K562 (cell line): ENCODE measurements at regions not wholly inside any gene's neighbourhood (a gene's known extent, or its start where the extent isn't known, plus 50 kb on each side); places are given as distances from the start of the nearest gene placed in this dataset.

Source experiments
- ATAC-seq: fragments of 200-7000 bp; cut with Tn5 transposase; 3 replicates; pipeline ENCODE4 v1.9.1; 2020; ENCODE audit warnings: moderate library complexity
- BruUV-seq: library from RNA; stranded (reverse); fragments of 400-500 nt; replicated peaks from 2 replicates; lab custom pipeline; 2021; lab: Mats Ljungman, UMichigan
- CTCF ChIA-PET: fragments of 300-600 bp; formaldehyde crosslinking; extraction: SDS; loops from one replicate; lab custom pipeline; 2021; ENCODE audit warnings: low intra/inter-chr PET ratio; lab: Yijun Ruan, JAX
- POLR2A ChIA-PET: fragments of 300-600, 350-650 bp; sonication (Branson Sonifier 250); formaldehyde crosslinking; extraction: SDS; loops from one replicate; lab custom pipeline; 2021; ENCODE audit warnings: antibody characterized with exemption, inconsistent platforms; lab: Yijun Ruan, JAX
- DNase-seq, 4 experiments: peaks; one replicate each; pipeline versions ENCODE4 v3.0.0 to v3.0.0-alpha.2; 2011 to 2018; ENCODE audit warnings: low spot score in 3 of 4, mixed read lengths in 3 of 4; ENCODE audit errors: extremely low read depth in 1 of 4
- FAIRE-seq: peaks from 2 replicates; lab custom pipeline; 2011; peaks lifted over from hg19 to GRCh38; lab: Jason Lieb, UNC
- H2AFZ ChIP-seq: 2 replicates; pipeline ENCODE4 v1.6.0; 2011; ENCODE audit warnings: low read depth, low read length, control low read depth, inconsistent platforms
- H3K27ac ChIP-seq: fragments of 200-600 bp; 3 replicates; pipeline ENCODE4 v1.8.0; 2011; ENCODE audit warnings: low read depth, mild to moderate bottlenecking, control low read depth, inconsistent platforms, low read length, moderate library complexity, mixed read lengths; ENCODE audit errors: extremely low read depth
- H3K27me3 ChIP-seq, 2 experiments: fragments of 300-600 bp in 1 of 2; 2 replicates in 1 of 2; 3 replicates in 1 of 2; pipeline versions ENCODE4 v1.6.0 to v1.8.0; 2011; ENCODE audit warnings: inconsistent platforms in 2 of 2, low read length in 2 of 2, mild to moderate bottlenecking in 1 of 2, mixed read lengths in 1 of 2, moderate library complexity in 1 of 2; ENCODE audit not compliant: control insufficient read depth in 2 of 2, insufficient read depth in 2 of 2
- H3K36me3 ChIP-seq: fragments of 300-600 bp; 3 replicates; pipeline ENCODE4 v1.8.0; 2011; ENCODE audit warnings: mild to moderate bottlenecking, low read length, inconsistent platforms; ENCODE audit not compliant: control insufficient read depth, insufficient read depth
- H3K4me1 ChIP-seq, 2 experiments: fragments of 200-600 bp in 1 of 2; replicated peaks in 1 of 2; 2 replicates in 1 of 2; 3 replicates in 1 of 2; pipeline versions ENCODE4 v1.5.1 to v1.8.0; 2011; ENCODE audit warnings: inconsistent platforms in 2 of 2, low read length in 2 of 2, mild to moderate bottlenecking in 1 of 2, mixed read lengths in 1 of 2, moderate library complexity in 1 of 2; ENCODE audit not compliant: control insufficient read depth in 2 of 2, insufficient read depth in 2 of 2
- H3K4me2 ChIP-seq: 2 replicates; pipeline ENCODE4 v1.6.1; 2011; ENCODE audit warnings: low read length, control low read depth, inconsistent platforms, mixed read lengths; ENCODE audit not compliant: insufficient read depth
- H3K4me3 ChIP-seq: fragments of 200-600 bp; sonication (generic), shearing (Covaris generic); 2 replicates; pipeline ENCODE4 v1.5.1; 2016; ENCODE audit warnings: control low read depth, inconsistent platforms
- H3K79me2 ChIP-seq: fragments of 200-600 bp; 3 replicates; pipeline ENCODE4 v1.8.0; 2011; ENCODE audit warnings: low read length, inconsistent platforms; ENCODE audit not compliant: control insufficient read depth, insufficient read depth
- H3K9ac ChIP-seq, 2 experiments: 2 replicates each; pipeline versions ENCODE4 v1.6.0 to v1.6.1; 2011; ENCODE audit warnings: low read depth in 2 of 2, low read length in 2 of 2, control low read depth in 1 of 2, inconsistent platforms in 1 of 2, mild to moderate bottlenecking in 1 of 2, mixed read lengths in 1 of 2; ENCODE audit not compliant: insufficient read depth in 1 of 2
- H3K9me1 ChIP-seq: one replicate; pipeline ENCODE4 v1.6.0; 2011; ENCODE audit warnings: inconsistent platforms, mild to moderate bottlenecking, low read length, moderate library complexity; ENCODE audit not compliant: control insufficient read depth, insufficient read depth
- H3K9me3 ChIP-seq: replicated peaks from 2 replicates; pipeline ENCODE4 v1.5.1; 2011; ENCODE audit warnings: low read depth, low read length, inconsistent platforms; ENCODE audit not compliant: control insufficient read depth, insufficient read depth
- H4K20me1 ChIP-seq: replicated peaks from 2 replicates; pipeline ENCODE4 v1.6.1; 2011; ENCODE audit warnings: low read length, inconsistent platforms, mixed read lengths; ENCODE audit not compliant: control insufficient read depth, insufficient read depth
- AFF1 ChIP-seq, 2 experiments: fragments of 450-650 bp; IDR thresholded peaks; 2 replicates each; pipeline ENCODE4 v1.6.1; 2018; ENCODE audit warnings: mild to moderate bottlenecking in 2 of 2, low read depth in 1 of 2; ENCODE audit not compliant: partially characterized antibody in 2 of 2
- ARID1B ChIP-seq: fragments of 450-650 bp; IDR thresholded peaks from 2 replicates; pipeline ENCODE4 v1.6.1; 2016; ENCODE audit warnings: antibody characterized with exemption, mild to moderate bottlenecking, inconsistent platforms
- HCFC1 ChIP-seq: IDR thresholded peaks from 2 replicates; pipeline ENCODE4 v1.6.1; 2012; ENCODE audit warnings: low read depth, low read length, improper control_type of control experiment
- IFI16 ChIP-seq: fragments of 250-450 bp; sonication (Bioruptor Pico); IDR thresholded peaks from 2 replicates; pipeline ENCODE4 v2.1.2; 2022; ENCODE audit warnings: mild to moderate bottlenecking, inconsistent platforms
- MIER1 ChIP-seq: fragments of 450-650 bp; IDR thresholded peaks from 2 replicates; pipeline ENCODE4 v1.6.1; 2016; ENCODE audit warnings: antibody characterized with exemption, mild to moderate bottlenecking, low read depth
- PRPF4 ChIP-seq: fragments of 200-400 bp; formaldehyde crosslinking; IDR thresholded peaks from one replicate; pipeline ENCODE4 v1.6.1; 2017; ENCODE audit warnings: low read length, low read depth, mild to moderate bottlenecking; ENCODE audit not compliant: insufficient read depth, poor library complexity, severe bottlenecking
- RBM39 ChIP-seq: fragments of 200-400 bp; formaldehyde crosslinking; optimal IDR thresholded peaks from 2 replicates; pipeline ENCODE3; 2018; ENCODE audit warnings: low read depth, low read length
- SNIP1 ChIP-seq: fragments of 450-650 bp; IDR thresholded peaks from 2 replicates; pipeline ENCODE4 v1.7.1; 2017; ENCODE audit warnings: low read depth, mild to moderate bottlenecking
- ZNF24 ChIP-seq: fragments of 450-650 bp; IDR thresholded peaks from 2 replicates; pipeline ENCODE4 v1.6.1; 2016
- ZNF408 ChIP-seq: fragments of 250-450 bp; sonication (Bioruptor Pico); IDR thresholded peaks from 2 replicates; pipeline ENCODE4 v1.4.0; 2020; ENCODE audit warnings: low read depth, mild to moderate bottlenecking, moderate library complexity
- ZNF584 ChIP-seq: fragments of 200-800 bp; sonication (Bioruptor generic); IDR thresholded peaks from 2 replicates; pipeline ENCODE4 v1.6.1; 2016; ENCODE audit warnings: low read depth, mild to moderate bottlenecking, missing genetic modification characterization, missing compliant biosample characterization
- ZNF586 ChIP-seq: fragments of 450-650 bp; formaldehyde crosslinking; conservative IDR thresholded peaks from 2 replicates; pipeline ENCODE4 v1.4.0; 2020; ENCODE audit warnings: mild to moderate bottlenecking, moderate library complexity
- ZNF699 ChIP-seq: fragments of 250-450 bp; sonication (Bioruptor Pico); IDR thresholded peaks from 2 replicates; pipeline ENCODE4 v1.8.0; 2021; ENCODE audit warnings: mild to moderate bottlenecking, moderate library complexity; ENCODE audit not compliant: insufficient replicate concordance
- ZNF830 ChIP-seq: fragments of 250-450 bp; sonication (Bioruptor Pico); IDR thresholded peaks from 2 replicates; pipeline ENCODE4 v1.5.0; 2021; ENCODE audit warnings: mild to moderate bottlenecking
- WGBS: fragments of 100-300 bp; shearing (Covaris generic); methylation state at CpG from one replicate; pipeline ENCODE4 v1.1.6; 2016; ENCODE audit warnings: low coverage, mixed read lengths; ENCODE audit not compliant: insufficient coverage; ENCODE audit errors: missing lambda C conversion rate; 5-methylcytosine and 5-hydroxymethylcytosine counted together
- in situ Hi-C: fragments of 300-500 bp; cut with MboI; formaldehyde crosslinking; loops from 4 replicates; pipeline ENCODE4 v1.15.0; 2018; ENCODE audit warnings: inconsistent platforms, mixed read lengths
- intact Hi-C: fragments of 100-400 bp; cut with micrococcal nuclease; formaldehyde crosslinking; loops from 2 replicates; pipeline ENCODE4 v1.14.2; 2022

- Histone ChIP-seq H3K4me3 (no peak overlapping the region), H3K79me2 (no peaks in the 10 kb centered on the region), H3K9me1 (no peaks in the 10 kb centered on the region), H4K20me1 (no peaks in the 10 kb centered on the region), H2AFZ (no peak overlapping the region), H3K4me2 (no peak overlapping the region), H3K9ac (no peak overlapping the region), H3K27me3 (no peaks in the 10 kb centered on the region), H3K27ac (no peak overlapping the region), H3K4me1 (no peaks in the 10 kb centered on the region), H3K9me3 (no peaks in the 10 kb centered on the region), H3K36me3 (no peaks in the 10 kb centered on the region)
- no peak for DNase-seq
- POLR2A ChIA-PET: no interaction called here
- intact Hi-C loops: no loop called here
- TF ChIP-seq HCFC1 (no peak), ZNF830 (CRISPR knock-in tag) (no peak), SNIP1 (no peak), ZNF699 (no peak), IFI16 (CRISPR knock-in tag) (no peak), ZNF24 (no peak), PRPF4 (no peak), RBM39 (no peak), ZNF586 (no peak), ZNF408 (CRISPR knock-in tag) (no peak), ARID1B (no peak), ZNF584 (CRISPR knock-in tag) (no peak), MIER1 (no peak), AFF1 (IDR thresholded peaks at IDR 0.05; ENCODE audit: low read depth in 1 of 2, partially characterized antibody in 2 of 2) (no peak)
- no peak for FAIRE-seq
- CTCF ChIA-PET: no interaction called here
- in situ Hi-C loops: no loop called here
- 0% methylated on average over 3 of the region's 3 CpGs for WGBS
- no peak for ATAC-seq
- no TSS peak for BruUV-seq
Observed at GRCh38 chr4:163613383-163613782, 118.9 kb downstream of the TMA16 start.
